DMS53 treated with DMSO at 0.1 percent for 48 hours (cell line): ENCODE measurements at regions not wholly inside any gene's neighbourhood (a gene's known extent, or its start where the extent isn't known, plus 50 kb on each side); places are given as distances from the start of the nearest gene placed in this dataset.
"Not testable (repeated sequence)": the region's sequence is repeated elsewhere in the genome, so short reads cannot be mapped to it uniquely, and the experiment has no call there.

Source experiments
- DNase-seq: peaks from one replicate; lab custom pipeline; 2025; ENCODE audit not compliant: unreplicated experiment; lab: John Stamatoyannopoulos, UW

DNA sequence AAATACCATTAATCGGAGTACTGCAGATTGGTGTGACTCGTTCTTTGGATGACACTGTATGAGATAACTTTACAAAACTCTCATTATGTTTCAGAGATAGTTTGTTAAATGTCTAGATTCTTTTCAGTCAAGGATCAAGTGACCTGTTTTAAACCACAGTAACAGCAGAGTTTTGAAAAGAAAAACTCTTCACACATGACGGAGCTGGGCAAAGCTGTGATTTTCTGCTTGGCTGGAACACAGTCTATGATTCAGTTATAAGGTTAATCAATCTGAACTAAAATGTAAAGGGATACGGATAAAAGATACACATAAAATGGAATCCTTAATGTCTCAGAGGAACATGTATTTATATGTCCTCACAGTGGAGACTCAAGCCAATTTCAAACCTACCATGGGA is 573.2 kb downstream of the PRKD1 start:
- DNase-seq = no peak

DNA sequence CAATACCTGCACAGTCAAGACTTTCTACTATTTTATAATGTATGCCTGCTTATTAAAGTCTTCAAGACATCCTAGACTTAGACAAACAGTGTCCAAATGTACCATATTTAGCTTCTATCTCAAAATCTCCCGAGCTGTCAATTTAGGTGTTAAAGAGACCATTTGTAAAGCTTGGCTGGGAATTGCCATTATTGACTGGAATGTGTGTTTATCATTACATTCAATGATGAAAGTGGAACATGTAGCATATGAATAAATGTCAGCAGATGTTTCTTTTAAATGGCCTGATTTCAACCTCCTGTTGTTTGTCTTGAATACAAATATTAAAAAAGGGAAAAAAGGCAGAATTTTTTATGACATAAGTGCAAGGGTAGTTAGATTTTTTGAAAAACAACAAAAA is 572.3 kb downstream of the PRKD1 start:
- no peak for DNase-seq

DNA sequence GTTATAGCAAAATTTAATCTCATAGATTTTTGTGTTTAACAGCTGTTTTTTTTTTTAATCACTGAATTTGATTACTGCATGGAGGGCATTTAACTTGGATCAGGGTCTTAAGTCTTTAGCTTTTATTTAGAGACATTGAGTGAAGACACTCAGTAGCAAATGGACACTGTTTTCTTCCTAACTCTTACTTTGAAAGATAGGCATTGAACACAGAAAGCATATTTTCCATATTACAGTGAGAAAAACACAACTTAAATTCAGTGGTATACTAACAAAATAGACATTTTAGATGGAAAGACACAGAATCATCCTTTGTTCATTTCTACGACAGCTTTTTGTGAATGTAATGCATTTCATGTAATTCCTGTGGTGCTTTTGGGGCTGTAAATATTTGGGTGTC is 571.8 kb downstream of the PRKD1 start:
- DNase-seq = no peak

DNA sequence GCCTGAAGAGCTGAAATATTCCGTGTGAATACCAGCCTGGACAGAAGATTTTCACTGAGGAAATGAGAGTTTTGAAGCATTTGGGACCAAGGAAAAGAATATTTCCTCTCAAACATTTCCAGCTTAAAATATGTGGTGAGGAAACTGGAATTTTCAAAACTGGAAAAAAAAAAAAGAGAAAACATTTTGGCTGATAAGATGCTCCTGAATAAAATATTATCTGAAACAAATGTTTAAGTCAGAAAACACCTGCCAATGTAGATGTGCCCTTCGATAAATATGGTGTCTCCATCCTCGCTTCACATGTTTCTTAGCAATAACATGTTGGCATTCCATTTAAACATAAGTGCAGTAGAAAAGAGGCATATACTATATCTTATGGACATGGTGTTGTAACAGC is 567.0 kb downstream of the PRKD1 start:
- no peak for DNase-seq

DNA sequence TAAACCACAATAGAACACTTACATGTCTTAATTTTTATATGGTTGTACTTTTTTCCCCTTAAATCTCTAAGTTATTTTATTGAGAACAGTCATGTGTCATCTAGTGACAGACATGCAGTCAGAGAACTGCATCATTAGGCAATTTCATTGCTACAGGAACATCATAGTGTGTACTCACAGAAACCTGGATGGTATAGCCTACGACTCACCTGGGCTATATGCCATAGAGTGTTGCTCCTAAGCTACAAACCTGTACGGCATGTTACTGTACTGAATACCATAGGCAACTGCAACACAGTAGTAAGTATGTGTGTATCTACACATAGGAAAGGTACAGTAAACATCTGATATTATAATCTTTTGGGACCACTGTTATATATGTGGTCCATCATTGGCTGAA is 557.6 kb downstream of the PRKD1 start:
- no peak for DNase-seq

DNA sequence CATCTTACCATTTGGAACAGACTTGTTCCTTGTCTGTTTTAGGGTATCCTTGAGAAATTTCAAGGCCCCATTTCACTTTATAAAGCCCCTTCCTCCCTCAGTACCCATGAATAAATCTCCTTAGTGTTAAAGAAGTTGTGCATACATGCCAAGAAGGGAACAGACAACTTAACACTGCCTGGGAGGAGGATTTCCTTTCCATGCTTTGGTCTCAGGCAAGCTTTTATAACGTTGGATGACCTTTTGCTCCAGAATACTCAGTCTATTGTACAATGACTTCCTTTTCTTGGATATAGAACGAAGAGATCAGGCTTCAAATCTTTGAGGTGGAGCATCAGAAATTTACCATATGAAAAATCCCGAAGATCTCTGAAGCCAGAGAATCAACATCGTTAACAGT is 551.4 kb downstream of the PRKD1 start:
- DNase-seq = no peak

DNA sequence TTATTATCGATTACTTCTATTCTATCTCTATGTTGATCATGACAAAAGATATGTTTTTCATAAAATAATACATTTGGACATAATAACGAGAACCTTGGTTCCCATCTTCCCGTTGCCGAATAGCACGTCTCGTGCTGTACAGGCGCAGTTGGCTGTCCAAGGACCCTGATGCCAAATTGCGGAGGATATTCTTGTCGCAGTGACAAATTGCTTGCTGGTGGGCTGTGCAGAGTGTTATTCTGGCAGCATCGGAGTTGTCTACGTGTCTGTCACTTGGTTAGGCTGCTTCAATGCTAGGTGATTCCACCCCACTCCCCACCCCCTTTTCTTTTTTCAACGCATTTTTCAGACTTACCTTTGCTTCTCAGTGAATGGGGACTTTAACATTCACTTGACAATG is 546.8 kb downstream of the PRKD1 start:
- no peak for DNase-seq

DNA sequence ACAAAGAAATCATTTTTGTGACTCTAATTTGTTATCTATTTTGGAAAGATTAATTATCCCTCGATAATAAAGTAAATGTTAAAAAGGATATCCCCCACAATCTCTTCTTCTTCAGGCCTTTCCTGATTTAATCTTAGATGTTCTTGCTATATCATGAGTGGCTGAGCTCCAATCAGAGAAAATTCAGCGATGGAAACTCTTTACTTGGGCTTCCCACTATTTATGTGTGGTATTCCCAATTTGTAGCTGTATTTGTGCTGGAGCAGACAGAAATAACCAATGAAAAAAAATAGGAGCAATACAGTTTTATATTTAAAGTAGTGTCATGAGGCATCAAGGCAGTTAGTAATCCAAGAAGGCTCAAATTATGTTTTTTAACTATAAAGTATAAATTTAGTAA is 539.1 kb downstream of the PRKD1 start:
- DNase-seq = no peak

DNA sequence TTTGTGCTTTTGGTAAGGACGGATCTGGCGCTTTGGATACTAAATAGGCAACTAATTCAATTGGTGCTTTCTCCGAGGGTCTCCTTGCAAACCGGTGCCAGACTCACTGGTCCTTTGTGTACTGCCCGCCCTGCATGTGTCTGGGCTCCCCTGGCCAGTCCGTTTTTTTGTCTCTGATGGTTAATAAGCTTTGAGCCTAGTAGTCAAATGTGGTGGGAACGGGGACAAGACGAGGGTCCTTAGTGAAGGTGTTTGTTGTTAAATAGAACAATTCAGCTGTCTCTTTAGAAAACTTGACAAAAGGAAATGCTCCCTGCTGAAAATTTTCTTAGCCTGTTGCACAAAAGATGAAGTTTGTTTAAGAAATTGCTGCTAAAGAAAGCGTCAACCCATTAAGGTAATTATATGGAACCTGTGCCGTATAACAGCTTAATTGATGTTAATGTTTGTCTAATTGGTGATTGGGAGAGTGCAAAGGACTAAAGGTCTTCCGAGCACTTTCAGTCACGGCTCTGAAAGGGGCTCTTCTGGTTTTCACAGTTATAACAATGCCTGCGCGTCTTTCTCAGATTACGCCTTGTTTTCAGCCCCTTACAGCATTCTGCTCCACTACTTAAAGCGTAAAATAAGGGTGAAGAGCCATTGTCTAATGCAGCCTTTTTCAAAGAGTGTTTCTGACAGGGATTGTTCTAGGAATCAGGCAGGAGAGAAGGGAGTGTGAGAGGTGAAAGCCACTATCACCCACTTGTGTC is 537.4 kb downstream of the PRKD1 start:
- no peak for DNase-seq

DNA sequence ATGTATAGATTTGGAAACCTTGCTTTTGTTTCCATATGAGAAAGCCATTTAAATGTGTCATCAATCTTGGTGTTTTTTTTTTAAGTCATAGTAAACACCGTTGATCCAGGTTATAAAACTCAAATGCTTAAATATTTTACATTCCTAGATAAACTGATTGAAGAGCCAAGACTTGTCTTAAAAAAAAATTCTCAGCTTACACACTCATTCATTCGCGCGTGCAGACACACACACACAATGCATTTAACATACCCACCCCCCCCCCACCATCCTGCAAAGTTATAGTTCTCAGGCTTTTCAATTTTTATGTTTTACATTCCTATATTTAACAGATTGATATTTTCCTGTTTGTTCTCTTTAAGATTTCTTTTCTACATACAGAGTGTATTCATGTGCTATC is 536.4 kb downstream of the PRKD1 start:
- no peak for DNase-seq

DNA sequence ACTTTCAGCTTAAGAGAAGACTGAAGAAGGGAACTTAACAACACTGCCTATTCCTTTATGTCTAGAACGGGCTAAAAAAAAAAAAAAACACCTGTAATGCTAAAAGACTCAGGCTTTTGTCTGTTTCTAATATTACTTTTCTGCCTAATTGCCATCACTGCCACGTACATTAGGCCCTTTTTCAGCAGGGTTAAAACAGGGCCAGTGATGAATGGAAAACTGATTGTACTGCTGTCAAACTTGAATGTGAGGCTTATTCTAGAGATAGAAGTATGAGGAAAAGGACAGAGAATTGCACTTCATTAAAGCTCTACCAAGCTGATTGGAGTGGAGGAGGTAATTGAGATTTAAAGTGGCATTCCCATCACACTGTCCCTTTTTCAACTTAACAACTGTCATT is 535.8 kb downstream of the PRKD1 start:
- DNase-seq = no peak

DNA sequence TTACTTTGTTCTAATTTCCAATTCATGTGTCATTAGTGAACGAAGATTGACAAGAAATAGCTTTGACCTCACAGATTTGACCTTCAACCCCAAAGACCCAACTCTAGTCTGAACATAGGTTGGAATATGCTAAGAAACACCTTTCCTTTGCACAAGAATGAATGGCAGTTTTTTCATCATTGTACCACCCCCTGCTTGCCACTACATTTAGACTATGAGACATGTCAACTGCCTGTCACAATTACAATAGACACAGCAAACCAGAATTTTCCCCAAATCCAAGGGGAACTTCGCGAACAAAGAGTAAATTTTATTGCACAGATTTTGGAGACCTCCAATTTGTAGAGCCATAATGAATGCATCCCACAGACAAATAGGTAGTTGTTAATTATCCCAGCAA is 535.4 kb downstream of the PRKD1 start:
- no peak for DNase-seq

DNA sequence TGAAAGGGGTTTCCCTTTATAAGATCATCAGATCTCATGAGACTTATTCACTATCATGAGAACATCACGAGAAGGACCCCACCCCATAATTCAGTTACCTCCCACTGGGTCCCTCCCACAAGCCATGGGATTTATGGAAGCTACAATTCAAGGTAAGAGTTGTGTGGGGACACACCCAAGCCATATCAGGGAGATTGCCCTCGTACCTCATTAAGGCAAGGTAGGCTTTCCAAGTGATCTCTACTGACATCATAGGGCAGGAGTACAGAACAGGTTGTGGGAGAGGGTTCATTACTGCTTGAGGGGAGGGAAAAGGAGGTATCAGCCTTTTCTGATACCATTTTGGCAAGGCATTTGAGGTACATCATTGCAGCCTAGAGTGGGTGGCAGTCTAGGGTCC is 524.6 kb downstream of the PRKD1 start:
- DNase-seq = no peak

DNA sequence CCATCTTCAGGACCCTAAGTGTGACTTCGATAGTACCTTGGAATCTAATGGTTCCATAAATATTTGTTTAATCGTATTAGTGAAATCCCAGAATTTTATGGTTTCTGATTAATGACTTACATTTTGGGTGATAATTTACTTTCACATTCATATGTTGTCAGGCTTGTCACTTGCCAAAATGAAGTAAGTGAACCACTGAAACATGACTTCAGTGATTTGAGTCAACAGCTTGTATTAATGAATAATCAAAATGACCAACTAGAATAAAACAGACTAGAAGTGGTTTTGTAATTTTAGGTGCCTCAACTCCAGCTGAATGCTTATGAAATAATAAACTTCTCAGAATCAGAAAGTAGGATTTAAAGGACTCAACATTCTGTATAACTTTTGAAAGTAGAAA is 517.1 kb downstream of the PRKD1 start:
- no peak for DNase-seq

DNA sequence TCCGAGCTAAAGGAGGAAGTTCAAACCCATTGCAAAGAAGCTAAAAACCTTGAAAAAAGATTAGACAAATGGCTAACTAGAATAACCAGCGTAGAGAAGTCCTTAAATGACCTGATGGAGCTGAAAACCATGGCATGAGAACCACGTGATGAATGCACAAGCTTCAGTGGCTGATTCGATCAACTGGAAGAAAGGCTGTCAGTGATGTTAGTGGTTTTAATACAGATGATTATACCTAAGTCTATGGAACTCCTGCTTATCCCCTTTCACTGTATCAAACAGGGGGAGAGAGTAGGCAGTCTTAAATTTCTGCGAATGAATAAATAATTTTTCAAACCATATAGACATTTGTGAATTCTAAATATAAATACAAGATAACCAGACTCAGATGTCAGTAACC is 512.7 kb downstream of the PRKD1 start:
- DNase-seq = not testable (repeated sequence)

DNA sequence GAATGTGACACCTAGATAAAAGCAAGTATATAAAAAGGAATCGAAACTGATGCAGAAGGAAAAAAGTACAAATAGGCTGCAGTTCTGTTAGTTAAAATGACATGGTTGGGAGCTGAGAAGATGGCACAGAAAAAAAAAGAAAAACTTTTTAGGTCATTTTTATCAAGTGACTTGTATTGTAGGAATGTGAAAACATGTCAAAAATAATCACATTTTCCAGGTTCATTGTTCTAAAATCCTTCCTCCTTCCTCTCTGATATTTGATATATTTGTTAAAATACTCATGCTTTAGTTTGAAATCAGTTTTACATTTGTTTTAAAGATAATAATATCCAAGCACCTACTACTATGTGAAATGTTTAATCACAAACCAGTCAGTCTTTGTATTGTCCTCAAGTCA is 507.9 kb downstream of the PRKD1 start:
- DNase-seq = no peak

DNA sequence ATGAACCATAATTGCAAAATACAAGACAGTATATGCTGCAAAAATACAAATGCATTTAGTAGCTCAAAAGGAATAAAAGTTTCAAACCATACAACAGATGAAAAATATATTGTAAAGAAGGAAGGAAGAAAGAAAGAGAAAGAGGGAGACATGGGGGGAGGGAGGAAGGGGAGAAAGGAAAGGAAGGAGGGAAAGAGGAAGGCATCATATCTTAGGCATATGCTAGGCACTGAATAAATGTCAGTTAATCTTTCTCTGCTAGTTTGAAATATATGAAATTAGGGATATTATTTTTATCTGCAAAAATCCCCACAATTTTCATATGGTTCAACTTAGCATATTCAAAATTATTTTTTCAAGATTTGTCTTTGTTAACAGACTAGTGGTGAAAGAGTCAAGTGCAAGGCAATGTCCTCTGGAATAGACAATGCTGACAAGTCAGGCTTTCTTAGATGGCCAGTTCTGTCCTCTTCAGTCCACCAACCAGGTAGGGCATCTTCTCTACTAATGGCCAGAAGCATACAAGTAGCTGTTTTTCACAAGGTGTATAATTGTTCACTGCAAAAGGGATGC is 506.4 kb downstream of the PRKD1 start:
- no peak for DNase-seq

DNA sequence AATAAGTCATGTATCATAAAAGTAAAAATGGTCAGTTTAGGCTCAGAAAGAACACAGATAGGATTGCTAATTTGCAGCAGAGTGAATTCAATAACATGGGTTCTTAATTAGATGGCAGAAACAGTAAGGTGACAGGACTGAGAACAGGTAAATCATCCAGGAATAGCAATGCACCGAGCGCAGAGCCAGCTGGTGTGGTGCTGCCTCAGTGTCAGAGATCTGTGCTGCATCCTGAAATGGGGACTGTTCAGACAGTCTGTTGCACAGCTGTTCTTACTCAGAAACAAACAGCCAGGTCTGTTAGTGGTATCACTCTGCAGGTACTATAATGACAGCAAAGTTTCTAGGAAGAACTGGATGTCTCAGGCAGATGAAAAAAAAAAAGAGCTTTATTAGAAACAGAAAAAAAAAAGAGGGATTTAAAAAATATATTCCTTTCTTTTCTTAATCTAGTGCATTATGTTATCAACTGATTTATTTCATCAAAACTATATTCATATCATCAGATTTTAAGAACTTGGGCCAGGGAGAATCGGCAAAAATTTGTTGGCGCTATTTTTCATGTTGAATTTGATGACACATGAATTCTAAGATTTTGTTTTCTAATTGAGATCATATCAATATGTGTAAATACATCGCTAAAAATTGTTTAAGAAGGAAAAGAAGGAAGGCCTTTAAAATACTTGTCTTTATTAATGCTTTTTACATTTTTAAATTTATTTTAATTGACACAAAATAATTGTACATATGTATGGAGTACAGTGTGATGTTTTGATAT is 501.8 kb downstream of the PRKD1 start:
- DNase-seq = no peak

DNA sequence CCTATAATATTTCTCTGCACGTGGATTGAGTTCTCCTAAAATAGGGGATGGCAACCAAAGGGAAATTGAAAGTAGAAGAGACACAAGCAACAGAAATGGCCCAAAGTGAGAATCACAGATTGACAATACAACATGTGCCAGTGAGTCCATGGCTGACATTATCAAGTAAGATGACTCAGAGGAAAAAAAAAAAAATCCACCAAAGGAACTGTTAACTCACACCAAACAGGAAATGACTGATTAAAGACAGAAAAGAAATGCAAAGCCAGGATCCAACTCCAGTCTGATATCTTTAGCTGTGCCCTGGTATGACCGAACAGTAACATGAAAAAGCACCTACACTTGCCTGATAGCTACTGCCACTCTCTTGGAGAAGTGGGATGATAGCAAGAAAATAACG is 485.0 kb downstream of the PRKD1 start:
- DNase-seq = no peak

DNA sequence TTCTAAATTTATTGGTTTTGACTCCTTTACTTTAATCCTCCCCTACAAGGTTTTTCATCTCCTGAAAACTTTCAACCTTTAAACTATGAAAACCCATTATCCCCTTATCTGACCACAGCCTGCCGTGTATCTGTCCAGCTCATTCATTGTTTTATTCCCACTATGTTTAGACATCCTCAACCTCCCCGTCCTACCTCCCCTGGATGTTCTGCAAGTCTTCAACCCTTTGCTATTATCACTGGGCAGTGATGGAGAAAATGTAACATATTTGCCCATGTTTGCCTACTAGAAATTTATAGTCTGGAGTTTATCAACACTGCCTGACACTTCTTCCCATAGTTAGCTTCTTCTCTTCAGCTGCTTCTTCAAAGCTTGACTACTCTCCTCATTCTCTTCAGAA is 483.4 kb downstream of the PRKD1 start:
- no peak for DNase-seq

DNA sequence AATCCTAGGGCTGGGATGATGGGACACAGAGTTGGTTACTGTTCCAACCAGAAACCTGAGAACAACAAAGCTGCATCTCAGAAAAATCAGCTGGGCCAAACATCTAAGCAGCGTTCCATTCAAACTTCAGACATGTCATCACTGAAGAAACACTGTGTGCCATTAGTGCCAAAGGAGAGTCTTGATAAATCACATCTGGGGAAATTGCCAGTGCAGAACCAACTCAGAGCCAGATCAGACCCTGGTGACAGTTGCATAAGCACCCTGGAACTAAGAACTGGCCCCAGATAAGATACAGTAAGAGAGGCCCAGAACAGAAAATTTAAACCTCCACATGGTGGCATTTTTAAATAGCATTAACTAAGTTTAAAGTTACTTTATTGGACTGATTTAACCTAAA is 482.8 kb downstream of the PRKD1 start:
- no peak for DNase-seq

DNA sequence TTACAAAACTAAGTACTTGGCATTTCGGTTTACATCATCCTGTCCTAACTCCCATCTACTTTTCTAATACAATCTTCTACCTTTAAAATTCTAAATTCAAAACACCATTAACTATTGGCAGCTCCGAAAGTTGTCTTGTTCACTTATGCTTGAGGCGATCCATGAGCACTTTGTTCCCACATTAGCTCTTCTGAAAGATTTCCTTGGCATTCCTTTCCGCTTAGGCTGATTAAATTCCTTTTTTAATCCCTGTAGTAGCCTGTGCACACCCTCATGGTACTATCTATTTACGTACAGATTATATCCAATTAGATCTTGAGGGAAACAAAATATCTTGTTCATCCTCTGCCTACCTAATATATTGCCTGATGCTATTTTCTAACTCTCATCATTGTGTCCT is 480.7 kb downstream of the PRKD1 start:
- no peak for DNase-seq
